Tibial nerve (tissue), 4 donors: ENCODE measurements at regions not wholly inside any gene's neighbourhood (a gene's known extent, or its start where the extent isn't known, plus 50 kb on each side); places are given as distances from the start of the nearest gene placed in this dataset.

Experiments used
- CTCF ChIP-seq, 5 experiments: fragments of 200-600 bp in 3 of 5; fragments of 450-650 bp in 2 of 5; sonication (generic) in 3 of 5; IDR thresholded peaks; one replicate each; pipeline ENCODE4 v1.5.1; 2016 to 2019; ENCODE audit warnings: antibody characterized with exemption in 5 of 5, mild to moderate bottlenecking in 3 of 5, moderate library complexity in 2 of 5
- EP300 ChIP-seq, 2 donors: sonication (generic); formaldehyde crosslinking; IDR thresholded peaks; one replicate each; pipeline ENCODE4 v1.6.1; 2017; ENCODE audit warnings: antibody characterized with exemption in 2 of 2, mild to moderate bottlenecking in 1 of 2
- POLR2A ChIP-seq, 2 donors: fragments of 450-650 bp; IDR thresholded peaks; one replicate each; pipeline ENCODE4 v1.6.1; 2017; ENCODE audit warnings: antibody characterized with exemption in 2 of 2, mild to moderate bottlenecking in 2 of 2, moderate library complexity in 2 of 2

- TF ChIP-seq CTCF (IDR thresholded peaks at IDR 0.05) (no peak), EP300 (IDR thresholded peaks at IDR 0.05) (no peak), POLR2A (IDR thresholded peaks at IDR 0.05) (no peak)
These were observed 1246.0 kb upstream of the ZEB2 start for GRCh38 chr2:145765874-145766273.
